OCI-LY7 (cell line): ENCODE measurements at regions not wholly inside any gene's neighbourhood (a gene's known extent, or its start where the extent isn't known, plus 50 kb on each side); places are given as distances from the start of the nearest gene placed in this dataset.

Source experiments
- BruUV-seq: library from RNA; stranded (reverse); fragments of 400-500 nt; replicated peaks from 2 replicates; lab custom pipeline; 2021; lab: Mats Ljungman, UMichigan
- CTCF ChIA-PET: fragments of 300-600 bp; sonication (Branson Sonifier 250); formaldehyde crosslinking; loops from one replicate; lab custom pipeline; 2022; ENCODE audit warnings: antibody characterized with exemption; ENCODE audit not compliant: unreplicated experiment; lab: Charles Lee
- POLR2A ChIA-PET: fragments of 300-600 bp; sonication (Branson Sonifier 250); formaldehyde crosslinking; loops from one replicate; lab custom pipeline; 2022; ENCODE audit warnings: antibody characterized with exemption; lab: Charles Lee
- DNase-seq: peaks from one replicate; pipeline ENCODE4 v3.0.0-alpha.2; 2015; ENCODE audit warnings: low spot score
- H2AFZ ChIP-seq: fragments of 200-600 bp; sonication (generic), shearing (Covaris generic); 2 replicates; pipeline ENCODE4 v1.6.1; 2014; ENCODE audit warnings: mild to moderate bottlenecking, antibody characterized with exemption, low read length, moderate library complexity
- H3K27ac ChIP-seq: fragments of 200-600 bp; sonication (generic); 2 replicates; pipeline ENCODE4 v1.5.1; 2014; ENCODE audit warnings: mixed run types, low read depth, mild to moderate bottlenecking, moderate library complexity, low read length, inconsistent platforms; ENCODE audit not compliant: poor library complexity, severe bottlenecking
- H3K36me3 ChIP-seq: fragments of 200-600 bp; sonication (generic); 2 replicates; pipeline ENCODE4 v1.6.1; 2014; ENCODE audit warnings: mild to moderate bottlenecking, antibody characterized with exemption, low read length, moderate library complexity, mixed read lengths; ENCODE audit not compliant: insufficient read depth
- H3K4me1 ChIP-seq: fragments of 200-600 bp; sonication (generic); 2 replicates; pipeline ENCODE4 v1.5.1; 2014; ENCODE audit warnings: mild to moderate bottlenecking, low read length; ENCODE audit not compliant: insufficient read depth, poor library complexity, severe bottlenecking
- H3K4me2 ChIP-seq: fragments of 200-600 bp; sonication (generic); 2 replicates; pipeline ENCODE4 v1.6.1; 2014; ENCODE audit warnings: mild to moderate bottlenecking, low read length
- H3K4me3 ChIP-seq: fragments of 200-600 bp; sonication (generic); 2 replicates; pipeline ENCODE4 v1.5.1; 2014; ENCODE audit warnings: mild to moderate bottlenecking, low read depth, low read length; ENCODE audit not compliant: poor library complexity, severe bottlenecking
- H3K79me2 ChIP-seq: fragments of 200-600 bp; sonication (generic); 2 replicates; pipeline ENCODE4 v1.6.1; 2016; ENCODE audit warnings: low read depth, mild to moderate bottlenecking, low read length, moderate library complexity, mixed read lengths; ENCODE audit not compliant: insufficient read depth
- H3K9me2 ChIP-seq: fragments of 200-600 bp; sonication (generic); 2 replicates; pipeline ENCODE4 v1.6.1; 2016; ENCODE audit warnings: mild to moderate bottlenecking, low read length, mixed read lengths; ENCODE audit not compliant: insufficient read depth
- H3K9me3 ChIP-seq: fragments of 200-600 bp; sonication (generic); 2 replicates; pipeline ENCODE4 v1.6.1; 2014; ENCODE audit warnings: mild to moderate bottlenecking, mixed run types, low read length, mixed read lengths
- H4K20me1 ChIP-seq: fragments of 200-600 bp; sonication (generic); 2 replicates; pipeline ENCODE4 v1.6.1; 2014; ENCODE audit warnings: mild to moderate bottlenecking, antibody characterized with exemption, low read length, moderate library complexity, mixed read lengths; ENCODE audit not compliant: insufficient read depth
- CTCF ChIP-seq: fragments of 200-600 bp; sonication (generic); conservative IDR thresholded peaks from 2 replicates; pipeline ENCODE4 v1.5.1; 2014; ENCODE audit warnings: mild to moderate bottlenecking, antibody characterized with exemption, low read length, moderate library complexity, mixed read lengths
- EZH2phosphoT487 ChIP-seq: fragments of 200-600 bp; sonication (generic); IDR thresholded peaks from 2 replicates; pipeline ENCODE4 v1.6.1; 2018; ENCODE audit warnings: low read depth, borderline replicate concordance, mild to moderate bottlenecking, mixed run types, antibody characterized with exemption, low read length, moderate library complexity, mixed read lengths
- intact Hi-C: fragments of 100-400 bp; cut with micrococcal nuclease; formaldehyde crosslinking; loops from one replicate; pipeline ENCODE4 v1.10.0; 2022; ENCODE audit not compliant: unreplicated experiment

GRCh38 chr6:144886682-144887081 lies 601.5 kb downstream of the UTRN start:
- H3K4me1 ChIP-seq, result no peaks in the 10 kb centered on the region
- H3K36me3 ChIP-seq, result no peaks in the 10 kb centered on the region
- no peak overlapping the region for H3K4me2 ChIP-seq
- H3K9me3 ChIP-seq, result no peaks in the 10 kb centered on the region
- ChIA-PET POLR2A (no interaction called here), CTCF (no interaction called here)
- no peaks in the 10 kb centered on the region for H3K79me2 ChIP-seq
- H3K27ac ChIP-seq, result no peak overlapping the region
- TF ChIP-seq CTCF (no peak), EZH2phosphoT487 (no peak)
- H4K20me1 ChIP-seq, result no peaks in the 10 kb centered on the region
- no TSS peak for BruUV-seq
- DNase-seq, result no peak
- no peak overlapping the region for H3K4me3 ChIP-seq
- H2AFZ ChIP-seq, result no peak overlapping the region
- peaks cover 3% of the 10 kb centered on the region; the same call in 1 of the 2 replicates for H3K9me2 ChIP-seq
- intact Hi-C loops, result no loop called here

GRCh38 chr6:144888621-144889020 lies 603.5 kb downstream of the UTRN start:
- Histone ChIP-seq H4K20me1 (no peaks in the 10 kb centered on the region), H3K36me3 (no peaks in the 10 kb centered on the region), H2AFZ (no peak overlapping the region), H3K79me2 (no peaks in the 10 kb centered on the region), H3K4me2 (no peak overlapping the region), H3K4me3 (no peak overlapping the region), H3K9me3 (no peaks in the 10 kb centered on the region), H3K4me1 (no peaks in the 10 kb centered on the region), H3K27ac (no peak overlapping the region), H3K9me2 (peaks cover 3% of the 10 kb centered on the region; the same call in 1 of the 2 replicates)
- no TSS peak for BruUV-seq
- ChIA-PET CTCF (no interaction called here), POLR2A (interaction anchor here (0.5 to 1.2 kb wide), 2 partner anchors 11 to 862 kb away, joined by 3 read pairs; no protein-coding TSS in a partner anchor)
- no peak for TF ChIP-seq CTCF
- TF ChIP-seq EZH2phosphoT487, result no peak
- no peak for DNase-seq
- intact Hi-C loops, result no loop called here

GRCh38 chr6:144893680-144894151 lies 608.6 kb downstream of the UTRN start:
- TF ChIP-seq CTCF (no peak), EZH2phosphoT487 (no peak)
- intact Hi-C loops, result no loop called here
- Histone ChIP-seq H3K79me2 (no peaks in the 10 kb centered on the region), H3K36me3 (no peaks in the 10 kb centered on the region), H3K9me3 (no peaks in the 10 kb centered on the region), H3K4me3 (no peak overlapping the region), H3K4me2 (no peak overlapping the region), H3K9me2 (no peaks in the 10 kb centered on the region), H3K27ac (no peak overlapping the region), H2AFZ (no peak overlapping the region), H4K20me1 (no peaks in the 10 kb centered on the region), H3K4me1 (no peaks in the 10 kb centered on the region)
- POLR2A ChIA-PET, result no interaction called here
- DNase-seq, result no peak
- BruUV-seq, result no TSS peak
- CTCF ChIA-PET, result no interaction called here
